NCI-H1694 treated with DMSO at 0.1 percent for 48 hours (cell line): ENCODE measurements at regions not wholly inside any gene's neighbourhood (a gene's known extent, or its start where the extent isn't known, plus 50 kb on each side); places are given as distances from the start of the nearest gene placed in this dataset.
"Not testable (repeated sequence)": the region's sequence is repeated elsewhere in the genome, so short reads cannot be mapped to it uniquely, and the experiment has no call there.

Source experiments
- DNase-seq: peaks from one replicate; lab custom pipeline; 2025; lab: John Stamatoyannopoulos, UW

GRCh38 chr2:167355821-167356220, 467.5 kb downstream of the XIRP2 start:
- no peak for DNase-seq

- no peak for DNase-seq
Observed at GRCh38 chr2:167353605-167354280, 465.5 kb downstream of the XIRP2 start.

- no peak for DNase-seq
Observed at GRCh38 chr2:167345559-167345958, 457.3 kb downstream of the XIRP2 start.

DNA sequence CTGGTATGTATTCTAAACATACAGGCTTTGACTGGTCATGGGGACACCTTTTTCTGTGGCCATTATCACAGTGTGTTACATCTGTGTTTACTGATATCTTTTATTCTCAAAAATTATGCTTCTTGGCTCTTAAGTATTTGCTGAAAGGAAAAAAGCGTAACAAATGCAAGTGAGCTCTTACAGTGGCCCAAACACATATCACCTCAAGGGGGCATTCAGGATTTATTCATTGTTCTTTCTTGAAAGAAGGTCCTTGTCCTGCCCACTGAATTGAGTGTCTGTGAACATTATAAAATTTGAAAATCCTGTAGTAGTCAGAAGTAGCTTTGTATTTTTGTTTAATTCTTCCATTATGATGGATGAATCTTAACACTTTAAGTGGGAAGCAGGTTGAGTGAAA, 454.5 kb downstream of the XIRP2 start:
- DNase-seq: peak; percentile 12

DNA sequence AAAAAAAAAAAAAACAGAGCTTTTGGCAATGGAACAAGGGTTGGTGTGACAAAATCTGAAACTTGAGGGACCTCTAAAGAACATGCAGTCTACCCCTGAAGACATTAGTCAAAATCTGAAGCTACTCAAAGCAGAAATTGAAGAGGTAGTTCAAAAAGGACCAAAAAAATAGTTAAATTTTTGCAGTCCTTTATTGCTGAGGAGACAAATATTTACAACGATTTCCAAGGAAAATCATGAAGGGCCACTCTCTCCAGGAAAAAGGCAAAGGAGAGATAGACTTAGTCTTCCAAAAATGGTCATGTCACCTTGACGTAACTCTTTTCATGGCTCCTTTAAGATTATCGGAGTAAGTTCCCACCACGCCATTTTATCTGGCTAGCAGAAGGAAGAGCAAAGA, 452.0 kb downstream of the XIRP2 start:
- no peak for DNase-seq

GRCh38 chr2:167336213-167336612, 447.9 kb downstream of the XIRP2 start:
- no peak for DNase-seq

DNA sequence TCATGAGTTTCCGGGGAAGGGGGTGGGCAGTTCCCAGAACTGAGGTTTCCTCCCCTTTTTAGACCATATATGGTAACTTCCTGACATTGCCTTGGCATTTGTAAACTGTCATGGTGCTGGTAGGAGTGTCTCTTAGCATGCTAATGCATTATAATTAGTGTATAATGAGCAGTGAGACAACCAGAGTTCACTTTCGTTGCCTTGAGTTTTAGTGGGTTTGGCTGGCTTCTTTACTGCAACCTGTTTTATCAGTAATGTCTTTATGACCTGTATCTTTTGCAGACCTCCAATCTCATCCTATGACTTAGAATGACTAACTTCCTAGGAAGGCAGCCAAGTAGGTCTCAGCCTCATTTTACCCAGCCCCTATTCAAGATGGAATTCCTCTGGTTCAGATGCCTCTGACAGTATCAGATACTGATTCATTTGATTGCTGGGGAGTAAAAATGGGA, 447.3 kb downstream of the XIRP2 start:
- DNase-seq: no peak

DNA sequence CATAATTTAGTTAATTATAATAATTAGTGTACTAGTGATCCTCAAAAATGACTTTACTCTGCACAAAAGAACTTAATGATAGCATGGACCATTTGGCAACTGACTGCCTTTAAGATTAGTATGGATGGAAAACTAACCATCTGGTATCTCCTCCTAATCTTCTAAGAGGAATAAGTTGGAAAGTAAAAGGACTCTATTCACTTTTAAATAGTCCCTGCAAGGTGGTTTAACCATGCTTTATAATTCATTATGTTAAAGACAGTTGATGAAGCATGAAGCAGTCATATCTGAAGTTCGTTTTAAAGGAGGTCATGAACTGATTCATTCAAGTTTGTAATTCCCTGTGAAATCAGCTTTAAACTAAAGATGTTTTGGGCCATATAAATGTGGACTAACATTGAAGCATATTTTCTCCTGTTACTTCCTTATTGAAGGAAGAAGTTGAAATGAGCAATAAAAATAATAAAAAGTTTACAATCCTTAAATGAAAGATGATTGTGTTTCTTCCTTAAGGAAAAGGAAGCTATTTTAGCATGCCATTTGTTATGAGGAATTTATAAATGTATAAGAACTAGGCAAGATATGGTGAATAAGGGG, 446.0 kb downstream of the XIRP2 start:
- DNase-seq: no peak

DNA sequence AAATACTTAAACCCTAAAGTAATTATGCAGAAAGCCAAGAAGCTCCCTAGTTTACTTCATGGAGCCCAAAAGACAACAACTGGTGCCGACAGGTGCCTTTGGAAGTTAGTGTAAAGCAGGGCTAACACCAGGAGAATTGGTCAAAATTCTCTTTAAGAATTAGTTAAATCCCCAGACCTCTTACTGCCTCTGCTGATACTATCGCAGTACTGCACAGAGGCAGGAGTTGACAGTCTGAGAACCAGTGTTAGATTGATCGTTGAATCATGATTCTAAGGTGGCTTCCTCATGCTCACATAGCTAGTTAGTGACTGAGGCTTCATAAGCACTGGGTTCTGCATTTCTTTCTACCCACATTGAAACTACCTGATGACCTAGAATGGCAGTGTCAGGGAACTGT, 445.0 kb downstream of the XIRP2 start:
- no peak for DNase-seq

- no peak for DNase-seq
Observed at GRCh38 chr2:167332358-167332757, 444.1 kb downstream of the XIRP2 start.

GRCh38 chr2:167331636-167332232, 443.5 kb downstream of the XIRP2 start:
- DNase-seq: no peak

GRCh38 chr2:167328808-167329207, 440.5 kb downstream of the XIRP2 start:
- not testable (repeated sequence) for DNase-seq

- DNase-seq: no peak
Observed at GRCh38 chr2:167322795-167323194, 434.5 kb downstream of the XIRP2 start.

DNA sequence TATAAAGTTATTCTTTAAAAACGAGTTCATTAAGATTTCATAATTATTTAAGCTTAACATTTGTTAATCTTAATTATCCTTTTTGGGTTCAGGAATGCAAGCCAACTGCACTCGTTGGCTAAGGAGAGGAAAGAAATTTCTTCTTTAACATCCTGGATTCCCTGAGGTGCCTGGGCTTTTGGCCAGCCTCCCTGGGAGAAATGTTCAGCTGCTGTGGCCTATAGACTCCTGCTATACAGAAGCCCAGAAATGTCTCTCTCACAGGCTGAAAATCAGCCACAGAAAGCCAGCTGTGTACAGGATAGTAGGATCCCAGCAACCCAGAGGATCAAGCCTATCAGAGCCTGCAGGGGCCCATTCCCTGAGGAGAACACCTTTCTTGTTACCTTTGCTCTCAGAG, 430.3 kb downstream of the XIRP2 start:
- DNase-seq: no peak

DNA sequence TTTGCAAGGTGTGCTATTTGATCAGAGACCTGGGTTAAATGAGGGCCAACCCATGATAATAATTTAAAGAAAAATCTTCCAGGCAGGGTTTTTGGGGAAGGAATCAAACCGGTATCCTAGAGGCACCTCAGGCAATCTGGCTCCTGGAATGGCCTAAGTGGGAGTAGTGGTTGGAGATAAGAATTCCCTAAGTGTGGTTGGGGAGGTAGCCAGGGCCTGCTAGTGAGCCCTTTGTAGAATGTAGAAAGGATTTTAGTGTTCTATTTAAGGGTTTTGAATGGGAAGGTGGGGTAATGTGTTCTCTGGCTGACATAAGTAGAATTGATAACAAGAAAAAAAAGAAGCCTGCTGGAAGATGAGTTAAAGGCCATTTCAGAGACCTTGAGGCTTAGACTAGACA, 422.2 kb downstream of the XIRP2 start:
- DNase-seq: no peak
